ENCODE measurements at regions not wholly inside any gene's neighbourhood (a gene's known extent, or its start where the extent isn't known, plus 50 kb on each side); places are given as distances from the start of the nearest gene placed in this dataset.

DNA sequence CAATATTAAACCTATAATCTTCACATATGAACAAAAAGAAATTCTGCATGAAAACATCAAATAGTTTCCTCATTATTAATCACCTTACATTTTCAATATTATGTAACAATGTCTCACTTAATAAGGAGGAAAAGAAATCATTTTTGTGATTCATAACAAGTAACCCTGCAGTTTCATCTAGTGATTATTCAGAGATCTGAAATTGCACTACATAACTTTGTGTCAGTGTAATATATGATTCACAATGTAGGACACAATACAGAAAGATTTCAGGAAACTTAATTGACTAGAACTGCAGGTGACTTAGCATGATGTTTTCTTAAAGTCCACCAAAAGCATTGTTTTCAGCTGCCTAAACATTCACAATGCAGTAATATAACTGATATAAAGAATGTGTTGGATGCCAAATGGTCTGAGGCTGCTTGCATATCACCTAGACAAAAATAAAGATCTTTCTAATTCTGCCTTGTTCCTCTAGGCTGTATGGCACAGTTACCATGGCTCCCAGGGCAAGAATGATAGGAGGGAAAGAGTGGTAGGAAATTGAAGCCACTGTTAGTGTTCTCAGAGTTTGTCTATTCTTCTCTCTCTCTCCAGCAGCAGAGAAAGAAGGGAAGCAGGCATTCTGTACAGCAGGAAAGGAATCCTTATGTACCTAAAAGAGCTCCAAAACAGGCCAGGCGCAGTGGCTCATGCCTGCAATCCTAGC is 366.6 kb downstream of the FSIP2 start:
- H3K27ac ChIP-seq = no peak overlapping the region
- no peak for TF ChIP-seq ZFX (IDR thresholded peaks at IDR 0.05)
- TF ChIP-seq, protein P1, sequence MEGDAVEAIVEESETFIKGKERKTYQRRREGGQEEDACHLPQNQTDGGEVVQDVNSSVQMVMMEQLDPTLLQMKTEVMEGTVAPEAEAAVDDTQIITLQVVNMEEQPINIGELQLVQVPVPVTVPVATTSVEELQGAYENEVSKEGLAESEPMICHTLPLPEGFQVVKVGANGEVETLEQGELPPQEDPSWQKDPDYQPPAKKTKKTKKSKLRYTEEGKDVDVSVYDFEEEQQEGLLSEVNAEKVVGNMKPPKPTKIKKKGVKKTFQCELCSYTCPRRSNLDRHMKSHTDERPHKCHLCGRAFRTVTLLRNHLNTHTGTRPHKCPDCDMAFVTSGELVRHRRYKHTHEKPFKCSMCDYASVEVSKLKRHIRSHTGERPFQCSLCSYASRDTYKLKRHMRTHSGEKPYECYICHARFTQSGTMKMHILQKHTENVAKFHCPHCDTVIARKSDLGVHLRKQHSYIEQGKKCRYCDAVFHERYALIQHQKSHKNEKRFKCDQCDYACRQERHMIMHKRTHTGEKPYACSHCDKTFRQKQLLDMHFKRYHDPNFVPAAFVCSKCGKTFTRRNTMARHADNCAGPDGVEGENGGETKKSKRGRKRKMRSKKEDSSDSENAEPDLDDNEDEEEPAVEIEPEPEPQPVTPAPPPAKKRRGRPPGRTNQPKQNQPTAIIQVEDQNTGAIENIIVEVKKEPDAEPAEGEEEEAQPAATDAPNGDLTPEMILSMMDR (conservative IDR thresholded peaks at IDR 0.05) = no peak

DNA sequence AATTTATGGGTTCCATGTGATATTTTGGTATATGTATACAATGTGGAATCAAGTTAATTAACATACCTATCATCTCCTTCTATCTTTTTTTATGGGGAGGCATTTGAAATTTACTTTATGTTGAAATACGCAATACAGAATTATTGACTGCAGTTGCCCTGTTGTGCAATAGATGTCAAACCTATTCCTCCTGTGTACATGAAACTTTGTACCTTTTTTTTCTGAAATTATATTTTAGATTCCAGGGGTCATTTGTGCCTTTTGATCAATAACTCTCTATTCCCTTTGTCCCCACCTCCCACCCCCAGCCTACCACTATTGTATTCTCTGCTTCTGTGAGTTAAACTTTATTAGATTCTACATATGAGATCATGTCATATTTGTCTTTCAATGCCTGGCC is 369.9 kb downstream of the FSIP2 start:
- TF ChIP-seq, protein P1 (conservative IDR thresholded peaks at IDR 0.05) = no peak
- no peak for TF ChIP-seq ZFX (IDR thresholded peaks at IDR 0.05)

DNA sequence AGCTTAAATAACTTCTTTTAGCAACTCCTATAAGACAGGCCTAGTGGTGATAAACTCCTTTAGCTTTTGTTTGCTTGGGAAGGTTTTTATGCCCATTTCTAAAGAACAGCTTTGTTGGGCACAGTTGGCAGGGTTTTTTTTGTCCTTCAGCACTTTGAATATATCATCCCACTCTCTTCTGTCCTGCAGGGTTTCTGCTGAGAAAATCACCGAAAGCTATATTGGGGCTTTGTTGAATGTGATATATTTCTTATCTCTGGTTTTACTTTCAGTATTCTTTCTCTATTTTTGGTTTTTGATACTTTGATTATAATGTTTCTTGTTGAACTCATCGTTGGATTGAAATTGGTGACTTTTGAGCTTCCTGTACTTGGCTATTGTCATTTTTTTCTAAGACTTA is 372.8 kb upstream of the ZC3H15 start:
- TF ChIP-seq, protein P1 (conservative IDR thresholded peaks at IDR 0.05) = no peak
- no peak for TF ChIP-seq ZFX (IDR thresholded peaks at IDR 0.05)
- no peak overlapping the region for H3K27ac ChIP-seq

More for the DNA sequence above, 369.9 kb downstream of the FSIP2 start:
- no peak overlapping the region for H3K27ac ChIP-seq

DNA sequence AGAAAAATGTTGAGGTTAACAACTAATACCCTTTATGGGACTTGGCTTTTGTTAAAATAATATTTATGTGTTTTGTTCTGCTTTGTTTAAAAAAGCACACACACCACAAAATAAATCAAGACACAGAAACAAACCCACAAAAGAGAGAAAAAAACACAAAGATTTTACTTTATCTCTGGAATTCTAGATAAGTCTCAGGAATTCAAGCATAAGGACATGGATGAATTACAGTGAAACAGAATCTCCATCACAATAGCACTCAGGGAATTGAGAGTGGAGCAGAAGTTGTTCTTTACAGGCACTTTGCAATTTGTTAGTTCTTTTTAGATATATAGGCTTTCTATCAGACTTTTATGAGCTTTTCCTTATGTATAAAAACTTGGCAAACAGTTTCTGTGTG is 360.9 kb upstream of the ZC3H15 start:
- no peak for TF ChIP-seq ZFX (IDR thresholded peaks at IDR 0.05)
- TF ChIP-seq, protein P1 (conservative IDR thresholded peaks at IDR 0.05) = no peak
- no peak overlapping the region for H3K27ac ChIP-seq

DNA sequence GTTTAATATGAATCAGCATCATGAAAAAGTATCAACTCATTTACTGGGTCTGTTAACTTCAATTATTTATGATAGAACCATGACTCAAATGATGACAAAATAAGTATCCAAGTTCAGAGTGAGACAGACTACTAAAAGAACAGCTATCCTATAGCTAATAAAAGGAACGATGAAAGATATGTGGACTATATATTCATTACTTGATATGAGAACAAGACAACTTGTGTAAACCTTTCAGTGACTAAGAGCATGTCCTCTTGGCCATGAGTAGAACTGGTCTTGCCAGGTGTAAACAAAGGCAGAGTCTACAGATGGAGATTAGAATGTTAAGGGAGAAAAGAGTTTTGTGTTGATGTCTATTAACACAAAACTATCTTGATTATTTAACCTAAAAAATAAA is 360.4 kb upstream of the ZC3H15 start:
- H3K27ac ChIP-seq = no peak overlapping the region

DNA sequence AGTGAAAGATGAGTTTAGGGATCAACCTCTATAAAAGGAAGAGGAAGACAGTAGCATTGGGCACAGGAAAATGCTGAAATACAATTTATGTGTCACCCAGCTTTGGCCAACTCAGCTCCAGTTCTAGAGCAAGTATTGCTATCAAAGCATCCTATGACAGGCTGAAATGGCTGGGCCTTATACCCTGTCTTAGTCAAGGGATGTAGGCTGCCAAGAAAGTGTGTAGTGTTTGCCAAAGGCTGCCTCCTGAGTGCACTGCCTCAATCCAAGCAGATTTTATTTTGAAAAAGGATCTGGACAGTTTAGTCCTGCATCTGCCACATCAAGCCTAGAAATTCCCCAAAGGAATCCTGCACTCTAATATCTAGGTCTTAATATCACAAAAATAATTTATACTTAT is 359.9 kb upstream of the ZC3H15 start:
- no peak overlapping the region for H3K27ac ChIP-seq
- TF ChIP-seq, protein P1 (conservative IDR thresholded peaks at IDR 0.05) = no peak
- no peak for TF ChIP-seq ZFX (IDR thresholded peaks at IDR 0.05)

More for the DNA sequence above, 360.4 kb upstream of the ZC3H15 start:
- TF ChIP-seq, protein P1 (conservative IDR thresholded peaks at IDR 0.05) = no peak
- TF ChIP-seq ZFX (IDR thresholded peaks at IDR 0.05) = no peak

DNA sequence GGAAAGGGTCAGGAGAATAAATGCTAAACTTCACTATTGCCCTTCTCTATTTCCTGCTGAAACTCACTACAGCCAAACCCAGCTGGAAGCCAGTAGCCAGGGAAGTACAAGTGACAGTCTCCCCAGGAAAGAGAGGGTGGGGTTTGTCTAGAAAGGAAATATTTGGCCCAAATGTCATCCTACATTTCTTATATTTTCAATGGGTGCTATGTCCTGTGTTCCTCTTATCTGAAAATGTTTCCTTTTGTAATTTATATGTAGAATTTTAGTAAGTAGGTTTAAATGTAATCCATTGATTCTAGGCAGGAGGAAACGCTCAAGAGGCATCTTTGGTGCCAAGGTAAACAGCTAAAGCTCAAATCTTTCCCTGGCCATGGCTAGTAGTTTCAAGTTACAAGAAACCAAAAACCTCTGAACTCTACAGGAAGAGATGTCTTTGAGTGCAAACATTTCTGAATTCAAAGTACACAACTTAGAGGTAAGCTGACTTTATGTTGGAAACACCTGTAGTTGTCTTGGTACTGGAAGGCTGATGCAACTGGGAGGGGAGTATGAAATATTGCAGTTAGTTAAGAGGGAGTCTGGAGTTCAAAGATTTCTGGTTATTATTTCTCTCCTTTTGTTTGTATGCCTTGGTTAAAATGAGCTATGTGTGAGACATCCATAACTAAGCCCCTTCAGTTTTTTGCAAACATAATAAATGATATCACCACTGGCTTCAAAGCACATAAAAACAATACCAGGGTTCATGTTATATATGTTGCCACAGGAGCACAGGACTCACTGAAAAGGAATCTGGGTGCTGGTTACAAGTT is 356.1 kb upstream of the ZC3H15 start:
- TF ChIP-seq, protein P1 (conservative IDR thresholded peaks at IDR 0.05) = no peak
- TF ChIP-seq ZFX (IDR thresholded peaks at IDR 0.05) = no peak
- H3K27ac ChIP-seq = no peak overlapping the region; the same call in 1 of the 2 replicates
